GM21737 (cell line): ENCODE measurements at regions not wholly inside any gene's neighbourhood (a gene's known extent, or its start where the extent isn't known, plus 50 kb on each side); places are given as distances from the start of the nearest gene placed in this dataset.

Source experiments
- ATAC-seq: cut with Tn5 transposase; IDR thresholded peaks from one replicate; pipeline ENCODE4 v1.9.1; 2021; ENCODE audit warnings: mild to moderate bottlenecking, moderate library complexity; ENCODE audit not compliant: unreplicated experiment

GRCh38 chr21:36628106-36628505 is 70.8 kb upstream of the SIM2 start:
- ATAC-seq: no peak

- ATAC-seq: no peak
These were observed 70.0 kb upstream of the SIM2 start for GRCh38 chr21:36628761-36629460.

GRCh38 chr21:36630485-36631206 is 68.3 kb upstream of the SIM2 start:
- no peak for ATAC-seq

GRCh38 chr21:36636016-36636415 is 62.9 kb upstream of the SIM2 start:
- no peak for ATAC-seq

- ATAC-seq: no peak
These were observed 62.5 kb upstream of the SIM2 start for GRCh38 chr21:36636439-36636838.

- ATAC-seq: no peak
These were observed 59.1 kb upstream of the SIM2 start for GRCh38 chr21:36639769-36640168.

- no peak for ATAC-seq
These were observed 58.7 kb upstream of the SIM2 start for GRCh38 chr21:36640174-36640720.

- no peak for ATAC-seq
These were observed 58.1 kb upstream of the SIM2 start for GRCh38 chr21:36640721-36641244.

GRCh38 chr21:36641346-36641745 is 57.6 kb upstream of the SIM2 start:
- no peak for ATAC-seq

GRCh38 chr21:36641886-36642285 is 57.0 kb upstream of the SIM2 start:
- ATAC-seq: no peak

- ATAC-seq: no peak
These were observed 56.1 kb upstream of the SIM2 start for GRCh38 chr21:36642777-36643176.

- no peak for ATAC-seq
These were observed 55.3 kb upstream of the SIM2 start for GRCh38 chr21:36643374-36644250.

GRCh38 chr21:36646011-36646410 is 52.9 kb upstream of the SIM2 start:
- no peak for ATAC-seq

- no peak for ATAC-seq
These were observed 52.3 kb upstream of the SIM2 start for GRCh38 chr21:36646645-36647044.

- no peak for ATAC-seq
These were observed 51.4 kb upstream of the SIM2 start for GRCh38 chr21:36647279-36648093.
